Myocyte (in vitro differentiated cells): ENCODE measurements at regions not wholly inside any gene's neighbourhood (a gene's known extent, or its start where the extent isn't known, plus 50 kb on each side); places are given as distances from the start of the nearest gene placed in this dataset.

Source experiments
- DNase-seq: peaks from one replicate; pipeline ENCODE4 v3.0.0-alpha.2; 2012; ENCODE audit warnings: low read depth

GRCh38 chr7:155981703-155982102 is 169.4 kb upstream of the SHH start:
- no peak for DNase-seq

- no peak for DNase-seq
Observed at GRCh38 chr7:155980841-155981240, 168.6 kb upstream of the SHH start.

- no peak for DNase-seq
Observed at GRCh38 chr7:155979994-155980393, 167.7 kb upstream of the SHH start.

GRCh38 chr7:155979566-155979965 is 167.3 kb upstream of the SHH start:
- DNase-seq: no peak

GRCh38 chr7:155975490-155975889 is 163.2 kb upstream of the SHH start:
- DNase-seq: no peak

- DNase-seq: no peak
Observed at GRCh38 chr7:155974186-155974897, 162.1 kb upstream of the SHH start.

GRCh38 chr7:155973451-155973997 is 161.3 kb upstream of the SHH start:
- DNase-seq: no peak

GRCh38 chr7:155972651-155973390 is 160.6 kb upstream of the SHH start:
- DNase-seq: no peak

- DNase-seq: no peak
Observed at GRCh38 chr7:155972247-155972646, 160.0 kb upstream of the SHH start.

- no peak for DNase-seq
Observed at GRCh38 chr7:155971180-155971770, 159.0 kb upstream of the SHH start.

GRCh38 chr7:155969192-155969929 is 157.1 kb upstream of the SHH start:
- DNase-seq: no peak

GRCh38 chr7:155965010-155965409 is 152.7 kb upstream of the SHH start:
- no peak for DNase-seq

GRCh38 chr7:155964543-155964942 is 152.3 kb upstream of the SHH start:
- no peak for DNase-seq

- no peak for DNase-seq
Observed at GRCh38 chr7:155963771-155964195, 151.5 kb upstream of the SHH start.

- DNase-seq: no peak
Observed at GRCh38 chr7:155963356-155963755, 151.1 kb upstream of the SHH start.

- DNase-seq: no peak
Observed at GRCh38 chr7:155962968-155963300, 150.7 kb upstream of the SHH start.

- peak; percentile 33 for DNase-seq
Observed at GRCh38 chr7:155962191-155962967, 150.1 kb upstream of the SHH start.

- peak; percentile 99 for DNase-seq
Observed at GRCh38 chr7:155961241-155962190, 149.3 kb upstream of the SHH start.

GRCh38 chr7:155959894-155960293 is 147.6 kb upstream of the SHH start:
- peak; percentile 34 for DNase-seq

GRCh38 chr7:155956977-155957376 is 144.7 kb upstream of the SHH start:
- no peak for DNase-seq
